HG02884 (cell line): ENCODE measurements at regions not wholly inside any gene's neighbourhood (a gene's known extent, or its start where the extent isn't known, plus 50 kb on each side); places are given as distances from the start of the nearest gene placed in this dataset.

Experiments used
- ATAC-seq: cut with Tn5 transposase; IDR thresholded peaks from one replicate; pipeline ENCODE4 v1.9.1; 2021; ENCODE audit warnings: mild to moderate bottlenecking, moderate library complexity; ENCODE audit not compliant: unreplicated experiment

DNA sequence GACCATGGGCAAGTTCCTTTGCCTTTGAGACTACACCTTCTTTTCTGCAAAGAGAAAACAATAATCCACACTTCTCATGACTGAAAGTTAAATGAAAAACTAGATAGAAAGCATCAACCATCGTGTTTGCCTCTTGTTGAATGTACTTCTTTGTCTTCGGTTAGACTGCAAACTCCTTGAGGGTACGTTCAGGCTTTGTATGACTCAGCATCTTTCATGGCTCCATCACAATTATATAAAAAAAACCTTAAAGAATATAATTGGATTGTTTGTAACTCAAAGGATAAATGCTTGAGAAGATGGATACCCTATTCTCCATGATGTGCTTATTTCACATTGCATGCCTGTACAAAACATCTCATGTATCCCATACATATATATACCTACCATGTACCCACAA is 439.2 kb downstream of the MAFB start:
- ATAC-seq: no peak

DNA sequence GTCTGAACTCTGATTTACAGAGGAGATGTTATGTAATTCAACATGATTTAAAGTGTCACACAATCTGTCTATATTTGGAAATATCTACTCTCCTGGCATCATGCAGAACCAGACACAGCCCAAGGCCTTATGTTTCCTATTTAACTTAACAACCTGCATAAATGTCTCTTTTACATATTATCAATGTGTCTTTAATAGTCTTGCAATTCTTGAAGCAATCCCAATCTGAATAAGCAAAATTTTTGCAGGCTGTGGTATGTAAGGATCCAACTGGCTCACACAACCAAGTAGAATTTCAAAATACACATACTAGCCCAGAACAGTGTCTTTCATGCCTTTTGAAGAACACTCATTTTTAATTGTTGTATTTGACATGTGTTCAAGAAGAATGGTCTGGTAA is 443.2 kb downstream of the MAFB start:
- no peak for ATAC-seq

DNA sequence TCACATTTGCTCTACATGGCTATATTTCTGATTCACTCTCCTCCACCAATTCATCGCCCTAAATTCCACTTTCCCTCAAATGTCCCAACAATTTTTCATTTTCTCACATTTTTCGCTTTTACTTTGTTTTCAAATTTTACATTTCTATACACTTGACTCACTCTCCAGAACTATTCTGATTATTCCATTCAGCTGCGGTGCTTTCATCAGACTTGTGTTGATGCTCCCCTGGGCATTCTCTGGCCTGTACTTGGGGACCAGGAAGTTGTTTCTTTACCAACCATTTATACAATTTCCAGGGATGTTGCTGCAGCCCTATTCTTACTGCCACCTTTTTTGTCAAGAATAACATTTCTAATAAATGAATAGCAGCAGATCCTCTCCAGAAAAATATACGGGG is 444.8 kb downstream of the MAFB start:
- no peak for ATAC-seq

DNA sequence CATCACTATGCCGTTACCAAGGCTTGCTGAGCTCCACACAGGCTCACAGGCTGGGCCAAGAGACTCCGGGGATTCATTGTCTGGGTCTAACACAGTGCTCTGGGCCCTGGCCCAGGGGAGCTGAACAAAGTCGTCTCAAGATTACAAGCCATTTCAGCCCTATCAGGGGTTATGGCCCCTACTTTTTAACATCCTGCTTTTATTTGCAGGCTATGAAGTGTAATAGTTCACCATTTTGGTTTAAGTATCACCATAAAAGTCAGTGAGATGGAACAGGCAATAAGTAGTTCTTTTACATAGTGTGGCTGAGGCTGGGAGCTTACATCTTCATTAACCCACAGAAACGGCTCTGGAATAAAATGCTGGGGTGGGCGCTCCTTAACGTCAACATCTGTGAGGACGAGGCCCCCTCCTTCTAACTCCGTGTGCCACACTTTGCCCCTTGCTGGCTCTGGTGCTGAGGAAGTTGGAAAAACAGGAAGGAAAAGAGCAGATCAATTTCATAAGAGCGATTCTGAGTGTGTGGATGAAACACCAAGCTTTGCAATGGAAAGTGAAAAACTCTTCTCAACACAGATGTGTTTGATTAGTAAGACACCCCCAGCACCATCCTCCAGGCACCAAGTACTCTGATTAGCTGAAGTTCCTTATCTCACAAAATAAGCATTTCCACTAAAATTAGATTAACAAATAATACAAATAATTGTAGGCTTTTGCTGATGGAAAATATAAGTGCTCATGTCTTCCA is 447.3 kb downstream of the MAFB start:
- ATAC-seq: no peak

DNA sequence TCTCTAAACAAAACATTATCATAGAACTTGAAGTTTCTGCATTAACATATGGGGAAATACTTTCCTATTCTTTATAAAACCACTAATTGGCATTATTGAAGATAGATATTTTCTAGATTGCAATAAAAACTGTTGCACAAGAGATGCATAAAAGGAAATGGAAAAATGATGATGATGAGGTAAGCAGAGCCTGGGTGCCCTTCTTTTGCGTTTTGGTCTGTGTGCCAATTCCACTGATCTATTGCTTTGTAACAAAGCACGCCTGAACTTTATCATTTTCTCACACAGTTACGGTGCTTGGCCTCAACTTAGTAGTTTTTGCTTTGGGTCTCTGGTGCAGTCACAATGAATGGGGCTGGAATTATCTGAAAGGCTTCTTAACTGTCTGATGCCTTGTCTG is 450.5 kb downstream of the MAFB start:
- no peak for ATAC-seq

DNA sequence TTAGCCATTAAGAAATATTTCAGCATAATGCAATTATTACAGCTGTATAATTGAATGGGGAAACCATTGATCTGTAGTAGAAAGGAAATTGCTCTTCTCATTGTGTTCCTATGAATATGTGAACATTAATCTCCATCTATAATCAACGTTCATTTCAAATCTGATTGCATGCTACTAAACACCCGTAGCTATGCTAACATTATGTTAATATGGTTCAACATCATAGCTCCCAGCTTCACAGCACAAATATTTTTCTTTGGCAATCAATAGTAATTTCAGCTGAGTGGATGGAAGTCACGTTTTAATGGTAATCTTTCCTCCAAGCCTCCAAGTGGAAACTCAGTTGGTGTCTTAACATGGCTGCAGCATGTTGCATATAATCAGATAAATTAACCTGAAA is 454.4 kb downstream of the MAFB start:
- ATAC-seq: no peak

DNA sequence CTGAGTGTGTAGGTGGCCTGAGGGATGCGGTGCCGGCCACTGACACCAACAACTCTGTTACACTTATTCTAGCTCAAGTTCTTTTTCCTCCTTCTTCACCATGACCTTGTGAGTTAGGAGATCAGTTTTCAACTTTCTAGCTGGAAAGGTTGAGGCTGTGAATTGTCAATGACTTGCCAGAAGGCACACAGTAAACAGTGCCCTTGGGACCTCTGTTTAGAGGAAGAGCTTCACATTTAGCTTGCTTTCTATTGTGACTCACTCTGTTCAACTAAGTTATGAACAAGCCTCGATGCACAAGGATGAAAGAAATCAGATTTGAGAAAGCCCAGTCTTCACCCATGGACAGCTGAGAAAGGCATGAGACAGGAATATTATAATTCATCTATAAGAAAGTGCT is 455.6 kb downstream of the MAFB start:
- no peak for ATAC-seq

DNA sequence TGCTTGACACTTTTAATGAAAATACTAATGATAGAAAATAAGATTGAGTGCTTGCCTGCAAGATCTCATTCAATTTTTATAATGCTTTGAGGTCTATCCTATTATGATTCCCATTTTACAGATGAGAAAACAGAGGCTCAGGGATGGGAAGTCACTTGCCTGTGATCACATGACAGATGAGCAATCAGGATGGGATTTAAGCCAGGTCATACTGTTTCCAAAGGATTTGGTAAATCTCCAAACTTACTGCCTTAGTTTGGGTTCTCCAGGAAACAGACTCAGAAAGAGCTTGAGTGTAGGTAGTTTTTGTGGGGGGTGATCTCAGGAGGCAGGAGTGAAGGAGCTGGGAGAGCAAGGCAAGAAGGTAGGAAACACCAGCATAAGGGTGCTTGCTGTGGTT is 456.3 kb downstream of the MAFB start:
- no peak for ATAC-seq

DNA sequence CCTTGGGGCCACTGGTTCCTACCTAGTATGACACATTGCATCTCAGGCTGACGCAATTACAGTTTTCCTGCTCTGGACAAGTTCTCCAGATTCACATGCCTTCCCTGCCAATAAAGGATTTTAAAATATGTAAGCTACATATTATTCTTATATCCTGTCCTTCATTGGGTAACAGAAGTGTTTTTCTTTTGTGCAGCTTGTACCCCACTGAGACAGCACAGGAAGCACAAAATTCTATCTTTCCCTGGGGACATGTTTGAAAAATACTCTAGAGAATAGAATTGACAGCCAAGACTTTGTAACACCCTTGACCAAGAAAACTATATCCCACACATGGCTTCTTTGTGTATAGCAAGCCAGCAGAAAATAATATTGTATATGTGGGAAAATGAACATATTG is 456.8 kb downstream of the MAFB start:
- ATAC-seq: no peak

DNA sequence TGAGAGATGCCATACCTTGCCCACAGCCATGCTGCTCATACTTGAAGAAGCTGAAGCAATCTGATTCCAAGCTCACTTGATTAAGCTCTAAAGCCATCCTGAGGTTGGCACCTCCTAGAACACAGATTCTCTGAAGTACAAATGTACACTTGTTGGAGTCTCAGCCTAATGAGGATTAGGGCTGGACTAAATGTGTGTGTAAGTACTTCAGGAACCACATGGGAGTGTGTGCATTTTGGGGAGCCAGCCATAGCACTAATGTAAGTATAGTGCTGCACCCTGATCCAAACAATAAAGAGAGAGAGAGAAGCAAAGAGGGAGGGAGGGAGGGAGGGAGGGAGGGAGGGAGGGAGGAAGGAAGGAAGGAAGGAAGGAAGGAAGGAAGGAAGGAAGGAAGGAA is 458.6 kb downstream of the MAFB start:
- no peak for ATAC-seq

DNA sequence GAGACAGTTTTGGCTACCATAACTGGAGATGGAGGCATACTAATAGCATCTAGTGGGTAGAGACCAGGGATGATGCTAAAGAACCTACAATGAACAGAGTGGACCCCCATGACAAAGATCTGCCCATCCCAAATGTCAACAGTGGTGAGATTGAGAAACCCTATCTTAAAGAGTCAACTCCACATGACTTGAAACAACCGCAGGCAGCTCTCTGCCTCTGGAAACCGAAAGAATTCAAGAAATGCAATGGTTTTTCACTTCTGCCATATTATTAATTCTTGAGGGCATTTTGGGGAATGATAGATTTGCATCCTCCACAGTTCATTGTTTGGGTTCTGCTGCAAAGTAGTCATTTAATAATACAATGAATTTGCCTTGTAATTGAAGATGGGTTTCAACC is 463.4 kb downstream of the MAFB start:
- no peak for ATAC-seq

DNA sequence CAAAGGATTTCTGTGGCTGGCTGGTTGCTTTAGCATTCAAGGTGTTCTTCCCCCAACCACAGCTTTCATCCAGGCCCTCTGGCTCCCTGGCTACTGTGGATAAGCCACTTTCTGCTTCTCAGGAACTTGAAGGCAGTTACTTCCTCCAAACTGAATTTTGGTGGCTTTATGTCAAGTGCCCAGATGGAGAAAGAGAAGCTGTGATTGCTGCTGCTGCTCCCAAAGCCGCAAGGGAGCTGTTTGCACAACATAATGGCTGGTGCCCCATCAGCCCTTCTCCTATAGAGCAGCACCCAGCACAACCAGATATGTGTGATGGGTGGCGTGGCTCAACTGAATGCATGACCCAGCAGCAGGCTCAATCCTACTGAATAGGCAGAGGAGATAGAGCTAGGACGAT is 465.2 kb downstream of the MAFB start:
- ATAC-seq: no peak

DNA sequence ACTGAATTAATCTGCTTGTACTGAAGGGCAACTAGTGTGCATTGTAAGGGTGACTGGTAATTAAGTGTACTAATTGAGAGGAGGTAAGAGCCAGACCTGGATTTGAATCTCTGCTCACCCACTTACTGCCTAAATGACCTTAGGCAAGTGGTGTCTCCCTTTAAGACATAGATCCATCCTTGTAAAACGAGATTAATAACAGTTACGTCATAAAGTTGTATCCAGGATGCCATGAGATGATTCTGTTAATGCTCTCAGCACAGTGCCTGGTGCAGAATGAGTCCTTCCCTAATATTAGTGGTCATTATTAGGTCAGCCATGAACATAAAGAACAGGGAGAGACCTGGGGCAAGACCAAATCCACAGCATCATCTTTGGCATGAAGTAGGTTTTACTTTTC is 470.1 kb downstream of the MAFB start:
- no peak for ATAC-seq

DNA sequence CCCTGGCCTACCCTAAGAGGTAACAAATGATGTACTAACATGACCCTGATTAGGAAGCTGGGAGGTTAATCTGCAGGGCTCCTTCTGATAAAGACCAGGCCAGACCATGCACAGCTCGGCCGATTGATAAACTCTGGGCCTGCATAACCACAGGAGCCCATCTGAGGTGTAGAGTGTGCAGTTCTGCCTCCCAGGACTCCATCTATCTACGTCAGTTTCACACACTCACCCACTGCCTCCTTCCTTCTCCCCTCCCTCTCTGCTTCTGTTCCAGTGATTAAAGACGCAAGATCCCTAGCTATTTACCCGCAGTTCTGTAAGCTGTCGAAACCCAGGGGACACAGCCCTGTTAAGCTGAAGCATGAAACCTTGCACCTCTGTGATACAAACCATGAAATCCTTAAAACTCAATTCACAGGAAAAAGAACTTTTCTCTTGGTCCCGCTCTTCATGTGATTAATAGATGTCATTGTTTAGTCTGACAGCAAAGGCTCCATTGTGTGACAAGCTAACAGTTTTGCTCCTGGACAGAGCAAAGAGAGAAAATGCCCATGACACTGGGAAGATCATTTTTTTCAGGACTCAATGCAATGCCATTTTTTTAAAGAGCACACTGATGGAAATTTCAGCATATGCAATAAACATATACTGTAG is 470.6 kb downstream of the MAFB start:
- no peak for ATAC-seq

DNA sequence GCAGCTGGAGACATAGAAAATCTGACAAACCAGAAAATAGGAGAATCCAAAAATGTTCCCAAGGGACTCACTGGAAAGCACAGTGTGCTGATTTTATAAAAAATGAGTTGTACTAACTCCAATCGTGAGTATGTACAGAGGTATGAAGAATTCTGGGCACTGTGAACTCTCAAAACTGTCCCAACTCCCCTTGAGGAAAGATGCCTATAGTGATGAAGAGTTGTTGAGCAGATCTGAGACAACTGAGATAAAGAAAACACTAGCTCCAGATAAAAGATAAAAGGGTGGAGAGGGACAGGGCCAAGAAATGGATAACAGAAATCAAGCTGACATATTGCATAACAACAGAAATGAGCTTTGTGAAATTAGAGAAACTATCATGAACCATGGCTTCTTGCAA is 481.4 kb downstream of the MAFB start:
- no peak for ATAC-seq

DNA sequence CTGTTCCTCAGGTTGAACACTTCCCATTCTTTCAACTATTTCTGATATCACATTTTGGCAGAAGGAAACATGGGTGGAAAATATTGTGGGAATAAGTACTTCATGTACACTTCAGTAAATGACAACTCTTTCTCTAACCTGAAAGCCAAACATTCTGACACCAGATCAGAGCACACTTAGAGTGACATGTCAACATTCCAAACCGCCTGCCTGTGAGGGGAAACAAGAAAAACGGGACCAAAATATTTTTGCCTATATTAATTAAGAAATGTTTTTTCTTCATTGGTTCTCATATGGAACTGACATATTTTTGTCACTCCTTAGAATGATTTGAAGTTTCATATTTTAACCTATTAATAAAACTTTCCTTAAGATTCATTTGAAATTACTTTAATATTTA is 483.1 kb downstream of the MAFB start:
- ATAC-seq: no peak

DNA sequence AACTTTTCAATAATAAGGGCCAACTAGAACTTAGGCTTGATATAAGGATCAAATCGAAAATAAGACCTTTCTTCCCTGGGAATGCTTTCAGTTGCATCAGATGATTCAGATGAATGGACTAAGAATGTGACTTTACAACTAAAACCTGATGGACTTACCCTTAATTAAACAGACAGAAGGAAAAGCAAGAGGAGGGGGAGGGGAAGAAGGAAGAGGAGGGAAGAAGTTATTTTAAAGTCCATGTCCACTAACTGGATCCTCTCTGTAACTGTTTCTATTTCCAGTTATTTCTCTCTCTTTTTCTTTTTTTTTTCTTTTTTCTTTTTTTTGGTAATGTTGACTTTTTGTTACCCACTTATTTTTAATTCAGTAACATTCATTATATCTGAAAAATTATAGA is 486.0 kb downstream of the MAFB start:
- no peak for ATAC-seq

DNA sequence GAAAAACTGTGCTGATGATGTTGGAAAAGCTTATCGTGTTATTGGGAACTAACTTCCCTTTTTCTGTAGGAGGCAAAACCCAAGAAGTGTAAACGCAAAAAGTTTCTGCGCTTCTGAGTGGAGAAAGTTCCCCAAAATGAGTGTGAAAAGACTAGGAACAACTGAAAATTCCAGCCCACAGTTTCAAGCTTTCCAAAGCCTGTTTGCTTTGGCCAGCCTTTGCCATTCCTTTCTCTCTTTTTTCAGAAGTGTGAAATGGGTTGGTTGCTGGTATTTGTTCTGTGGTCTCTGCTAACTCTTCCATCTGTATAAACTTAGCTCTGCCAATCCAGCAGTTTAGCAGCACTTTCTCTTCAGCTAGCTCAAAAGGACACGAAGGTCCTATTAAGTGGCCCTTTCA is 491.3 kb downstream of the MAFB start:
- no peak for ATAC-seq

DNA sequence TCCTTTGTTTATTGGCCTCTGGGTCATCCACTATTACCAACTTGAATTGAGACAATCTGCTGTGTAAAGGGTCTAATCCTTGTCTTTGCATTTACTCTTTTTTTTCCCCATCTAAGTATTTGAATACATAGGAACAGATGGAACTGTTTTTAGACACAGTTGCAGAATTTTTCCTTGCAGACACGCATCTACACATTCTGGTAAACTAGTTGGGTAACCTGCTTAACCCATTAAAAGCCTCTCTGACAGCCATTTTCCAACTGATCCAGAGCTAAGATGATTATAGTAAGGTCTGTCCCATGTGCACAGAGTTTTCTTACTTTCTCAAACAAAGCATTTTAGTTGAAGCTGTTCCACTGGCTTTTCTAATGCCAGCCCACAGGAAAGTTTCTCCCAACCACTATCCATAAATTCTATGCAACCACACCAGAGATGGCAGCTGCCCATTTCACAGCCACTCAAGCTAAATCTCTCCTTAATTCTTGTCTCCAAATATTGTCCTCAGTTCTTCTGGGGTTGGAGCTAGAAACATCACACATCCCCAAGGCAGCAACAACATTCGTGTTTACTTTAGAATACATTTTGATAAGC is 492.1 kb downstream of the MAFB start:
- ATAC-seq: no peak

DNA sequence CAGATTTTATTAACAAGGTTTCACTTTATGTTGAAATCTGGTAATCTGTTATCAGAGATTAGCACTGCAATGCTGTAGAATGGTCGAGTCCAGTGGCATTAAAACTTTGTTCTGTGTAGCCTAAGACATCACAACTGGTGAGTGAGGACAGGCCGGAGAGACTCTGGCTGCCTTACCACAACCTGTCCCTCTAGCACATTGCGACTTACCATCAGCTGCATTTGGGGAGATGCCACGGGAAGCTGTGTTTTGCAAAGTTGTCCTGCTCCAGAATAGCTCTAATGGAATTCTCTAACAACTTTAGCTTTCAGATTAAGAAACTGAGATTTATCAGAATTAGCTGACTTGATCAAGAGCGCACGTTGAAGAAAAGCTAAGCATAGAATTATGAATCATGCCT is 493.3 kb downstream of the MAFB start:
- ATAC-seq: no peak

DNA sequence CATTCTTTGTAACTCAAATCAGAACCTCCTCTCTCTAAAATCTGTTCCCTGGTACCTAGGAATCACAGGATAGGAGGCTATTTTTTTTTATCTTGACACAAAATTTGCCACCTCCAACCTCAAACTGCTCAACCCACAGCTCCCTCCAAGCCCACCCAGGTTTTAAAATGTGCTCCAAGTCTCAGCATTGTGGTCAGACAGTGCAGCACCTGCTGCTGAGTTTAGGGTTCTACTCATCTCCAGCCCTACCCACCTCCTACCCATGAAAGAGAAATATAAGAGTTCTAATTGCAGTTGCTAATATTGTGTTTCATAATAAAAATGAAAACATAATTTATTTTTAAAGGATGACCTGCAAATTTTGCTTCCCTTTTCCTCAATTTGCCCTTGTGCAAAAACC is 496.5 kb downstream of the MAFB start:
- ATAC-seq: no peak

DNA sequence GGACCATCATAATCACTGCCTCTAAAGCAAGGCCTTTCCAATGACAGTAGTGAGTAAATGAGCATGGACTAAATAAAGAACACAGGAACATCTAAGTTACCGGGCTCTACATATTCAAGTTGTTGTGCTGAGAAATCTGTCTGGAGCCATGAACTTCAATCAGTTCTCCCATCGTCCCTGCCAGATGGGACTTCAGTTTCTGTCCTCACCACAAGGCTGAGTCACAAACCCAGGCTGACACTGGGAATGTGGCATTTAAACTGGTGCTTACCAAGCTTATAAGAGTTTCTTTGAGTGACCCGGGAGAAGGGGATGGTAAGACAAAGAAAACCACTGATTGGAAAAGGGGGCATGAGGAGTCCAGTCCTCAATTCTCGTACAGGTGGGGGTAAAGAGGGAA is 497.0 kb downstream of the MAFB start:
- no peak for ATAC-seq

DNA sequence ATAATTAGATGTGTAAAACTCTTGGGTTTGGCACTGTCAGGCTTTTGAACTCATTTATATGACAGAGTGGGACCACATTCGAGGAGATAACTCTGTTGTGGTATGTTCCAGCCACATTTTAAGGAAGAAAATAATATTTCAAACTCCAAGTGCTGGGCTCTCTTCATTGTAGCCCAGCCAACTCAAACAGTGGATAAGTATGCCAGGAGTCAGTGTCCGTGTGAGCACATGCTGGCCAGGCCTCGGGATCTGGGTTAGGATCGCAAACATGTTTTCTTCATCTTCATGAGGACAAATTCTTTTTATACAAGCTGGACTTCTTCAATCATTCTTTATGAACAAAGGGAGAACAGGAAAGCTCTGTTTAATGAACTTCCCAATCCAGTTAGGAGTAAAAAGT is 497.5 kb downstream of the MAFB start:
- no peak for ATAC-seq
